Esophagus muscularis mucosa (tissue), 3 donors: ENCODE measurements at regions not wholly inside any gene's neighbourhood (a gene's known extent, or its start where the extent isn't known, plus 50 kb on each side); places are given as distances from the start of the nearest gene placed in this dataset.

ENCODE experiments used
- POLR2A ChIP-seq: fragments of 450-650 bp; IDR thresholded peaks from one replicate; pipeline ENCODE4 v1.6.1; 2017; ENCODE audit warnings: antibody characterized with exemption, moderate library complexity, mild to moderate bottlenecking, low read depth
- POLR2AphosphoS5 ChIP-seq, 2 donors: sonication (generic); formaldehyde crosslinking; IDR thresholded peaks; one replicate each; pipeline ENCODE4 v1.6.1; 2017; ENCODE audit warnings: antibody characterized with exemption in 2 of 2
- TF ChIP-seq, protein P1 (sequence below), 3 experiments: fragments of 200-600 bp in 2 of 3; fragments of 450-650 bp in 1 of 3; sonication (generic) in 2 of 3; IDR thresholded peaks; one replicate each; pipeline ENCODE4 v1.5.1; 2017 to 2019; ENCODE audit warnings: antibody characterized with exemption in 3 of 3, mild to moderate bottlenecking in 2 of 3, moderate library complexity in 1 of 3

DNA sequence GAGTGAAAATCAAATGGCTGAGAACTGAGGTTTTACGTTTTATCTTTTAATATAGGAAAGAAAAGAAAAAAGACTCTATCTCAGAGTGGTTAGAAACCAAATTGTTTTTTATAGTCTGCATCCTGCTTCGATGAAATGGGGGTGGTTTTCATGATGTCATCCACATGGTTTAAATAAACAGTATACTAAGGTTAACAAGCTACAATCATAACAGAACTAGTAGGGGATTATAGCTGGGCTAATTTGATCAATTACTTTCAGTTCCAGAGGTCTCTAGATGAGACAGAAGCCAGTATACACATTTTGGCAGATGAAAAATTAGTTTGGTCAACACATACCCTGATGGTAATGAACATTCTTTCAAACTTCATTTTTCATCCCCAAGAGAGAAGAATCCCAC is 106.3 kb upstream of the SNX2 start:
- TF ChIP-seq POLR2A: no peak
- TF ChIP-seq, protein P1, sequence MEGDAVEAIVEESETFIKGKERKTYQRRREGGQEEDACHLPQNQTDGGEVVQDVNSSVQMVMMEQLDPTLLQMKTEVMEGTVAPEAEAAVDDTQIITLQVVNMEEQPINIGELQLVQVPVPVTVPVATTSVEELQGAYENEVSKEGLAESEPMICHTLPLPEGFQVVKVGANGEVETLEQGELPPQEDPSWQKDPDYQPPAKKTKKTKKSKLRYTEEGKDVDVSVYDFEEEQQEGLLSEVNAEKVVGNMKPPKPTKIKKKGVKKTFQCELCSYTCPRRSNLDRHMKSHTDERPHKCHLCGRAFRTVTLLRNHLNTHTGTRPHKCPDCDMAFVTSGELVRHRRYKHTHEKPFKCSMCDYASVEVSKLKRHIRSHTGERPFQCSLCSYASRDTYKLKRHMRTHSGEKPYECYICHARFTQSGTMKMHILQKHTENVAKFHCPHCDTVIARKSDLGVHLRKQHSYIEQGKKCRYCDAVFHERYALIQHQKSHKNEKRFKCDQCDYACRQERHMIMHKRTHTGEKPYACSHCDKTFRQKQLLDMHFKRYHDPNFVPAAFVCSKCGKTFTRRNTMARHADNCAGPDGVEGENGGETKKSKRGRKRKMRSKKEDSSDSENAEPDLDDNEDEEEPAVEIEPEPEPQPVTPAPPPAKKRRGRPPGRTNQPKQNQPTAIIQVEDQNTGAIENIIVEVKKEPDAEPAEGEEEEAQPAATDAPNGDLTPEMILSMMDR (IDR thresholded peaks at IDR 0.05): no peak
- TF ChIP-seq POLR2AphosphoS5 (IDR thresholded peaks at IDR 0.05): no peak
